Muscle of back (tissue), 3 donors: ENCODE measurements at regions not wholly inside any gene's neighbourhood (a gene's known extent, or its start where the extent isn't known, plus 50 kb on each side); places are given as distances from the start of the nearest gene placed in this dataset.
"Not testable (repeated sequence)": the region's sequence is repeated elsewhere in the genome, so short reads cannot be mapped to it uniquely, and the experiment has no call there.

Source experiments
- DNase-seq, 3 donors: peaks; one replicate each; pipeline versions ENCODE4 v3.0.0 to v3.0.0-alpha.2; 2013

GRCh38 chr9:38128752-38129270, 59.8 kb upstream of the SHB start:
- no peak for DNase-seq

GRCh38 chr9:38127271-38127839, 58.3 kb upstream of the SHB start:
- no peak for DNase-seq

GRCh38 chr9:38126730-38127129, 57.7 kb upstream of the SHB start:
- no peak for DNase-seq

GRCh38 chr9:38125889-38126288, 56.9 kb upstream of the SHB start:
- DNase-seq: no peak

- not testable (repeated sequence) for DNase-seq
Observed at GRCh38 chr9:38123359-38123758, 54.3 kb upstream of the SHB start.

GRCh38 chr9:38120961-38121360, 51.9 kb upstream of the SHB start:
- DNase-seq: no peak

GRCh38 chr9:38119560-38120236, 50.7 kb upstream of the SHB start:
- peak in 1 of 3 donors; percentile 50 for DNase-seq

GRCh38 chr9:38118862-38119438, 49.9 kb upstream of the SHB start:
- DNase-seq: no peak
